ENCODE measurements at regions not wholly inside any gene's neighbourhood (a gene's known extent, or its start where the extent isn't known, plus 50 kb on each side); places are given as distances from the start of the nearest gene placed in this dataset.

- intact Hi-C loops (cut with micrococcal nuclease): no loop called here
- Mint-ChIP-seq H3K9me3 (no peaks in the 10 kb centered on the region), H3K4me3 (no peak overlapping the region), H3K4me1 (ENCODE audit: low read depth) (peaks cover 5% of the 10 kb centered on the region), H3K27me3 (peaks cover 13% of the 10 kb centered on the region), H3K36me3 (ENCODE audit: low read depth) (no peaks in the 10 kb centered on the region), H3K27ac (no peak overlapping the region)
- ATAC-seq (no peak), DNase-seq (no peak)
- POLR2A ChIA-PET: no interaction called here
- CTCF ChIA-PET: interaction anchor here (0.8 kb wide), 1 partner anchor 230 kb away, joined by 5 read pairs; no protein-coding TSS in a partner anchor
- TF ChIP-seq, protein P1, sequence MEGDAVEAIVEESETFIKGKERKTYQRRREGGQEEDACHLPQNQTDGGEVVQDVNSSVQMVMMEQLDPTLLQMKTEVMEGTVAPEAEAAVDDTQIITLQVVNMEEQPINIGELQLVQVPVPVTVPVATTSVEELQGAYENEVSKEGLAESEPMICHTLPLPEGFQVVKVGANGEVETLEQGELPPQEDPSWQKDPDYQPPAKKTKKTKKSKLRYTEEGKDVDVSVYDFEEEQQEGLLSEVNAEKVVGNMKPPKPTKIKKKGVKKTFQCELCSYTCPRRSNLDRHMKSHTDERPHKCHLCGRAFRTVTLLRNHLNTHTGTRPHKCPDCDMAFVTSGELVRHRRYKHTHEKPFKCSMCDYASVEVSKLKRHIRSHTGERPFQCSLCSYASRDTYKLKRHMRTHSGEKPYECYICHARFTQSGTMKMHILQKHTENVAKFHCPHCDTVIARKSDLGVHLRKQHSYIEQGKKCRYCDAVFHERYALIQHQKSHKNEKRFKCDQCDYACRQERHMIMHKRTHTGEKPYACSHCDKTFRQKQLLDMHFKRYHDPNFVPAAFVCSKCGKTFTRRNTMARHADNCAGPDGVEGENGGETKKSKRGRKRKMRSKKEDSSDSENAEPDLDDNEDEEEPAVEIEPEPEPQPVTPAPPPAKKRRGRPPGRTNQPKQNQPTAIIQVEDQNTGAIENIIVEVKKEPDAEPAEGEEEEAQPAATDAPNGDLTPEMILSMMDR (IDR thresholded peaks at IDR 0.05): no peak
These were observed 251.8 kb downstream of the NPHP4 start for GRCh38 chr1:5740450-5740849.

- ChIA-PET POLR2A (no interaction called here), CTCF (no interaction called here)
- H3K27me3 Mint-ChIP-seq: peaks cover 7% of the 10 kb centered on the region
- TF ChIP-seq, protein P1 (IDR thresholded peaks at IDR 0.05): no peak
- no peaks in the 10 kb centered on the region for H3K9me3 Mint-ChIP-seq
- DNase-seq: no peak
- peaks cover 5% of the 10 kb centered on the region for H3K4me1 Mint-ChIP-seq (ENCODE audit: low read depth)
- ATAC-seq: no peak
- H3K36me3 Mint-ChIP-seq (ENCODE audit: low read depth): no peaks in the 10 kb centered on the region
- H3K4me3 Mint-ChIP-seq: no peak overlapping the region
- no peak overlapping the region for H3K27ac Mint-ChIP-seq
- intact Hi-C loops (cut with micrococcal nuclease): no loop called here
These were observed 252.6 kb downstream of the NPHP4 start for GRCh38 chr1:5739561-5740078.

GRCh38 chr1:5738911-5739462 is 253.2 kb downstream of the NPHP4 start:
- H3K27me3 Mint-ChIP-seq: peaks cover 7% of the 10 kb centered on the region
- TF ChIP-seq, protein P1 (IDR thresholded peaks at IDR 0.05): no peak
- ChIA-PET POLR2A (no interaction called here), CTCF (no interaction called here)
- ATAC-seq (no peak), DNase-seq (no peak)
- H3K4me1 Mint-ChIP-seq (ENCODE audit: low read depth): peaks cover 5% of the 10 kb centered on the region
- no peak overlapping the region for H3K27ac Mint-ChIP-seq
- no peak overlapping the region for H3K4me3 Mint-ChIP-seq
- H3K9me3 Mint-ChIP-seq: no peaks in the 10 kb centered on the region
- H3K36me3 Mint-ChIP-seq (ENCODE audit: low read depth): no peaks in the 10 kb centered on the region
- intact Hi-C loops (cut with micrococcal nuclease): no loop called here

DNA sequence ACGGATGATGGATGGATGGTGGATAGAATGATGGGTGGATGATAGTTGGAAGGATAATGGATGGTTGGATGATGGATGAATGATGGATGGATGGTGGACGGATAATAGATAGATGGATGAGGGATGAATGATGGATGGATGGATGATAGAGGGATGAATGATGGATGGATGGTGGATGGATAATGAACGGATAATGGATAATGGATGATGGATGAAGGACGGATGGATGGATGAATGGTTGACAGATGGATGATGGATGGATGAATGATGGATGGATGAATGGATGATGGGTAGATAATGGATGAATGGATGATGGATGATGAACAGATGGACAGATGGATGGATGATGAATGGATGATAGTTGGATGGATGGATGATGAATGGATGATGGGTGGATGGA is 255.1 kb downstream of the NPHP4 start:
- peaks cover 5% of the 10 kb centered on the region for H3K4me1 Mint-ChIP-seq (ENCODE audit: low read depth)
- no peak overlapping the region for H3K27ac Mint-ChIP-seq
- no peaks in the 10 kb centered on the region for H3K36me3 Mint-ChIP-seq (ENCODE audit: low read depth)
- peaks cover 8% of the 10 kb centered on the region for H3K27me3 Mint-ChIP-seq
- TF ChIP-seq, protein P1 (IDR thresholded peaks at IDR 0.05): no peak
- intact Hi-C loops (cut with micrococcal nuclease): no loop called here
- ATAC-seq: no peak
- no peaks in the 10 kb centered on the region for H3K9me3 Mint-ChIP-seq
- CTCF ChIA-PET: no interaction called here
- H3K4me3 Mint-ChIP-seq: no peak overlapping the region
- POLR2A ChIA-PET: no interaction called here
- DNase-seq: no peak

DNA sequence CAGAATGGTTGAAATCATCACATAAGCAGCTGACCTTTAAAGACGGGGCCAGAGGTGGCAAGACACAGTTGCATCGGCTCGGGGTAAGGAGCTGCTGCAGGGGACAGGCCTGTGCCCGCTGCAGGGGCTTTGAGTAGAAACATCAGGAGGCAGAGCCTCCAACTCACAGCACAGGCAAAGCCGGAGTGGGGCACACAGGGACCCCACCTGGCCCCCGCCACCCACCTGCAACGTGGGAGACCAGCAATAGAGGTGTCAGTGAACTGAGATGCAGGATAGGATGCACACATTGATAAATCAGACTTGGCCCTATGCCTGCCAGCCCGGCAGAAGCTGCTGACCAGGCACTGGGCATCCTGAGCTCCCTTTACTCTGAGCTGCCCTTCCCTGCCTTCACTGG is 257.2 kb downstream of the NPHP4 start:
- CTCF ChIA-PET: no interaction called here
- Mint-ChIP-seq H3K4me1 (ENCODE audit: low read depth) (peaks cover 5% of the 10 kb centered on the region), H3K9me3 (no peaks in the 10 kb centered on the region), H3K4me3 (no peak overlapping the region), H3K36me3 (ENCODE audit: low read depth) (no peaks in the 10 kb centered on the region), H3K27ac (no peak overlapping the region), H3K27me3 (peaks cover 8% of the 10 kb centered on the region)
- TF ChIP-seq, protein P1 (IDR thresholded peaks at IDR 0.05): no peak
- intact Hi-C loops (cut with micrococcal nuclease): no loop called here
- POLR2A ChIA-PET: no interaction called here
- DNase-seq (no peak), ATAC-seq (no peak)

Data from activated CD8-positive, alpha-beta T cell treated with anti-CD3 and anti-CD28 coated beads for 36 hours (primary cell).